SKM-1 (cell line): ENCODE measurements at regions not wholly inside any gene's neighbourhood (a gene's known extent, or its start where the extent isn't known, plus 50 kb on each side); places are given as distances from the start of the nearest gene placed in this dataset.

ENCODE experiments used
- DNase-seq: peaks from one replicate; lab custom pipeline; 2025; ENCODE audit not compliant: unreplicated experiment; lab: John Stamatoyannopoulos, UW

- no peak for DNase-seq
Observed at GRCh38 chr1:112790920-112791722, 76.0 kb upstream of the PPM1J start.

- DNase-seq, result no peak
Observed at GRCh38 chr1:112788561-112788960, 73.4 kb upstream of the PPM1J start.

- no peak for DNase-seq
Observed at GRCh38 chr1:112788054-112788453, 72.9 kb upstream of the PPM1J start.

GRCh38 chr1:112783059-112783458 is 67.9 kb upstream of the PPM1J start:
- DNase-seq, result no peak

- DNase-seq, result no peak
Observed at GRCh38 chr1:112779665-112780526, 64.8 kb upstream of the PPM1J start.

GRCh38 chr1:112778137-112778536 is 63.0 kb upstream of the PPM1J start:
- DNase-seq, result no peak

- no peak for DNase-seq
Observed at GRCh38 chr1:112776688-112777087, 61.6 kb upstream of the PPM1J start.

- DNase-seq, result no peak
Observed at GRCh38 chr1:112772781-112773180, 57.6 kb upstream of the PPM1J start.

GRCh38 chr1:112770724-112771123 is 55.6 kb upstream of the PPM1J start:
- no peak for DNase-seq

GRCh38 chr1:112769611-112770010 is 54.5 kb upstream of the PPM1J start:
- no peak for DNase-seq

- no peak for DNase-seq
Observed at GRCh38 chr1:112767646-112768045, 52.5 kb upstream of the PPM1J start.
